OCI-LY7 (cell line): ENCODE measurements at regions not wholly inside any gene's neighbourhood (a gene's known extent, or its start where the extent isn't known, plus 50 kb on each side); places are given as distances from the start of the nearest gene placed in this dataset.

Experiments used
- CTCF ChIP-seq: fragments of 200-600 bp; sonication (generic); conservative IDR thresholded peaks from 2 replicates; pipeline ENCODE4 v1.5.1; 2014; ENCODE audit warnings: mild to moderate bottlenecking, antibody characterized with exemption, low read length, moderate library complexity, mixed read lengths
- EZH2phosphoT487 ChIP-seq: fragments of 200-600 bp; sonication (generic); IDR thresholded peaks from 2 replicates; pipeline ENCODE4 v1.6.1; 2018; ENCODE audit warnings: low read depth, borderline replicate concordance, mild to moderate bottlenecking, mixed run types, antibody characterized with exemption, low read length, moderate library complexity, mixed read lengths

GRCh38 chr18:22067109-22067508 is 102.3 kb upstream of the GATA6 start:
- no peak for TF ChIP-seq CTCF
- no peak for TF ChIP-seq EZH2phosphoT487
